GM12864 (cell line): ENCODE measurements at regions not wholly inside any gene's neighbourhood (a gene's known extent, or its start where the extent isn't known, plus 50 kb on each side); places are given as distances from the start of the nearest gene placed in this dataset.
A peak's percentile ranks its signal among the peaks of the same experiment; 100 is the strongest.

Experiments used
- DNase-seq: peaks from one replicate; pipeline ENCODE4 v3.0.0-alpha.2; 2011; ENCODE audit warnings: low read depth
- H3K4me3 ChIP-seq: 2 replicates; pipeline ENCODE4 v1.5.1; 2011; ENCODE audit warnings: mild to moderate bottlenecking, low read depth, low read length, control low read depth
- TF ChIP-seq, protein P1 (sequence below): IDR thresholded peaks from 2 replicates; pipeline ENCODE4 v1.5.1; 2011; ENCODE audit warnings: low read depth, mild to moderate bottlenecking, moderate library complexity, low read length, control low read depth, inconsistent platforms; ENCODE audit errors: missing control alignments

- H3K4me3 ChIP-seq, result no peak overlapping the region
- no peak for DNase-seq
- TF ChIP-seq, protein P1, sequence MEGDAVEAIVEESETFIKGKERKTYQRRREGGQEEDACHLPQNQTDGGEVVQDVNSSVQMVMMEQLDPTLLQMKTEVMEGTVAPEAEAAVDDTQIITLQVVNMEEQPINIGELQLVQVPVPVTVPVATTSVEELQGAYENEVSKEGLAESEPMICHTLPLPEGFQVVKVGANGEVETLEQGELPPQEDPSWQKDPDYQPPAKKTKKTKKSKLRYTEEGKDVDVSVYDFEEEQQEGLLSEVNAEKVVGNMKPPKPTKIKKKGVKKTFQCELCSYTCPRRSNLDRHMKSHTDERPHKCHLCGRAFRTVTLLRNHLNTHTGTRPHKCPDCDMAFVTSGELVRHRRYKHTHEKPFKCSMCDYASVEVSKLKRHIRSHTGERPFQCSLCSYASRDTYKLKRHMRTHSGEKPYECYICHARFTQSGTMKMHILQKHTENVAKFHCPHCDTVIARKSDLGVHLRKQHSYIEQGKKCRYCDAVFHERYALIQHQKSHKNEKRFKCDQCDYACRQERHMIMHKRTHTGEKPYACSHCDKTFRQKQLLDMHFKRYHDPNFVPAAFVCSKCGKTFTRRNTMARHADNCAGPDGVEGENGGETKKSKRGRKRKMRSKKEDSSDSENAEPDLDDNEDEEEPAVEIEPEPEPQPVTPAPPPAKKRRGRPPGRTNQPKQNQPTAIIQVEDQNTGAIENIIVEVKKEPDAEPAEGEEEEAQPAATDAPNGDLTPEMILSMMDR, result no peak
Measured at GRCh38 chr5:5765066-5765850, 342.8 kb downstream of the ICE1 start.

- no peak overlapping the region for H3K4me3 ChIP-seq
- no peak for DNase-seq
- TF ChIP-seq, protein P1, result no peak
Measured at GRCh38 chr5:5764246-5764645, 341.8 kb downstream of the ICE1 start.

GRCh38 chr5:5756762-5757161, 334.3 kb downstream of the ICE1 start:
- TF ChIP-seq, protein P1, result no peak
- no peak for DNase-seq
- H3K4me3 ChIP-seq, result no peak overlapping the region

DNA sequence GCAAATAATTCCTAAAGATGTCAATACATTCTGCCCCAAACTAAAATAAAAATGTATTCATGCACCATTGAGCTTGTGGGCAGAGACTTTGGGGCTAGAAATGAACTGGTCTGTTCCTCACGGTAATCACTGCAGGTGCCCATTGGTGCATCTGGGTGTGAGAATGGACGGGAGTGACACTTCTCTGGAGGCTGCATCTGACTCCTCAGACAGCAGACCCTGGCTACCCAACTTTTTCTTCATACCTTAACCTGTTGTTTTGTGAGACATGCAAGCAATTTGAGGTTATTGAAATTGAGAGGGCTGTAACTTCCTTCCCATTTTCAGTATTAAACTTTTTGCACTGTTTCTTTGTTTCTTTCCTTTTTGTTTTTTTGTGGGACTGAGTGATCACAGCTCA, 333.4 kb downstream of the ICE1 start:
- no peak overlapping the region; the same call in 1 of the 2 replicates for H3K4me3 ChIP-seq
- TF ChIP-seq, protein P1, result no peak
- no peak for DNase-seq

DNA sequence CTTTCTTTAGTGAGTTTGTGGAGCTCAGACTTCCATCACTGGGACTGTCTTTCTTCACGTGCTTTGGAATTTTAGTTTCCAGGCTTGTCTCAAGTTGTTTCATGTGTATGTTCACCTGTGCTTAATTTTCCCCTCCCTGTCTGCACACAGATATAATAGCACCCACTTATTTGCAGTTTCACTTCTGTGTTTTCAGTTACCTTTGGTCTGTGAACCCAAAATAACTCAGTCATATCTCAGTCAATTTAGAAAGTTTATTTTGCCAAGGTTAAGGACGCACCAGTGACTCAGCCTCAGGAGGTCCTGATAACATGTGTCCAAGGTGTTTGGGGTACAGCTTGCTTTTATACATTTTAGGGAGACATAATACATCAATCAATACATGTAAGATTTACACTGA, 330.4 kb downstream of the ICE1 start:
- DNase-seq, result peak; percentile 74
- peak overlapping the region; percentile 31; the same call in 1 of the 2 replicates for H3K4me3 ChIP-seq
- TF ChIP-seq, protein P1, result no peak

- DNase-seq, result no peak
- TF ChIP-seq, protein P1, result no peak
- H3K4me3 ChIP-seq, result peak overlapping the region; percentile 13
Measured at GRCh38 chr5:5751987-5752386, 329.5 kb downstream of the ICE1 start.

DNA sequence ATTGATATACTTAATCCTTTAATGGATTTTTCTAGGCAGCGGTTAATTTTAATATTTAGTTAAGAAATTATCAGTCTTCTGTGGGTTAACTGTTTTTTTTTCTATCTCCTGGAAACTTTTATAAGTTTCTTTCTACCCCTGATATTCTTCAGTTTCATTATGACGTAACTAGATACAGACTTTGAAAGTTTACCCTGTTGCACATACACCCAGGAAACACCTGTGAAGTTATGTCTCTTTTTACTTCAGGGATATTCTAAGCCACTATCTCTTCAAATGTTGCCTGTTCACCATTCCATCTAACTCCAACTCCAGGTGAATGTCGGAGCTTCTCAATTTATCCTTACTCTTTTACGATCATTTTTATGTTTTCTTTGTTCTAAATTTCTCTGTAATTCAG, 329.0 kb downstream of the ICE1 start:
- DNase-seq, result no peak
- TF ChIP-seq, protein P1, result no peak
- H3K4me3 ChIP-seq, result peak overlapping the region; percentile 13; the same call in 1 of the 2 replicates
